GM21528 (cell line): ENCODE measurements at regions not wholly inside any gene's neighbourhood (a gene's known extent, or its start where the extent isn't known, plus 50 kb on each side); places are given as distances from the start of the nearest gene placed in this dataset.

Experiments used
- ATAC-seq: cut with Tn5 transposase; IDR thresholded peaks from one replicate; pipeline ENCODE4 v1.9.1; 2021; ENCODE audit warnings: mild to moderate bottlenecking, moderate library complexity; ENCODE audit not compliant: unreplicated experiment, low FRiP score

DNA sequence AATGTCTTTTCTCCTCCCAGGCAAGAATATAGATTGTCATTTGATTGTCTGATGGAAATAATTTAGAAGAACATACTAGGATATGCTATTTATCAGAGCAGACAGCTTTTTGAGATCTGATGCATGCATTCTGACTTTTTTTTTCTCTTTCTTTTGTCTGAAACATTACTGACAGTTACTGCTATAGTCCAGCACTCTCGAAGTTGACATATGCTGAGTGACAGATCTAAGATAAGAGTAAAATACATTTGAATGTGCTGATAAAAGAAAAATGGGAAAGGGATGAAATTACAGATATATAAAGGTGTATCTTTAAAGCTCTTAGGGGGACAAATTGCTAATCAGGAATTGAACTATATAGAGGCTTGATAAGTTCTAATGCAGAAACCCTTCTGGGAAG lies 753.8 kb upstream of the TENM4 start:
- ATAC-seq = no peak

DNA sequence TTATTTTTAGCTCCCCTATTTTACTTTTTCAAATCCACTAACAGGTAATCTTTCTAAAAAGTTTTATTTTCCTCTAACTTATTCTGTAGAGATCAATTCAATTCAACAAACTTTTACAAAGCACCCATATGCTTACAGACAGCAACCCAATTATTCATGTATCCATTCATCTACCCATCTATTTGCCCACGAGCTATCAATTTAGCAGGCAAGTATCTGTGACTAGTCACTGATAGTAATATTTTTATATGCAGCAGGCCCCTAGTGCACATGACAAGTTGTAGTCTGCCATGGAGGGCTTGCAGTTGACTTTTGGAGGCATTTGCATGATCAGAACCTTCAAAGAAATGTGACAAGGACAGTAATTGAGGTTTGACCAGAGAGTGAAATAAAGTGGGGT lies 753.2 kb upstream of the TENM4 start:
- ATAC-seq = no peak

DNA sequence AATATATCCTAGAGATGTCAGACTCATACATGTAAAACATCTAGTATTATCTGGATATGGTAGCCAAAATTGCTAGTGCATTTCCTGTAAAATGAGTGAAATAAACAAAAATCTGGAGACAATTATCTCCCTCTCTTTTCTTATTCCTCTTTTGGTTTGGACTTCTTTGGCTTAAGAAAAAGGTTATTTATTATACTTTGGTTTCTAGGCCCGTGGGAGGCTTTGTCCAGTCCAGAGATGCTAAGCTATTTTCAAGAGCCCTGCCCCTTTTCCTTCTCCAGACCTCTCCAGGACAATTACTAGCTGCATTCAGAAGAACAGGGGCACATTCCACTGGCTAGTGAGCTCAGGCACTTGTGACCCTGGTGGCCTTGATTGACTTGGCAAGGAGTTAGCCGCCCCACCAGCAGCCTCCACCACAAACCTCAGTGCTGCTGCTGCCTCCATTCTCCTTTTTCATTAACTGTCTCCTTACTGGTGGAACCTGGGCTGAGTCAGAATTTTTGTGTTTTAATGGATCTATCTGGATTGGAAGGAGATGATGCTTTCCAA lies 747.3 kb upstream of the TENM4 start:
- ATAC-seq = no peak

DNA sequence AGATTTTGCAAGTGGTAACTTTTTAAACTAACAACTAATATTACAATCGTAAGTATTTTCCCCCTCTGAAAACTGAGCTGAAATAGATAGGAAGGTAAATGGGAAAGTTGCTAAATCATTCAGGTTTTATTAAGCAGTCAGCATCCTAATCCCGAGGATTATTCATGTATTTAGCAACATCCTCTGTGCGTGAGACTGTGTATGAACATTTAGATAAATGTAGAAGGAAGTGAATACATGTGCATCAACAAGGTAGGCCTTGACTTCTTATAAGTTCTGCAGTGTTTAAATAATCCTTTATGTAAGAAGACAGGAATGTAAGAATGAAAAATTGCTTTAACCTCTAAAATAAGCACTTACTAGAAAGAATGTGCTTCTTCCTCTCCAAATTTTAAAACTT lies 745.9 kb upstream of the TENM4 start:
- ATAC-seq = no peak

DNA sequence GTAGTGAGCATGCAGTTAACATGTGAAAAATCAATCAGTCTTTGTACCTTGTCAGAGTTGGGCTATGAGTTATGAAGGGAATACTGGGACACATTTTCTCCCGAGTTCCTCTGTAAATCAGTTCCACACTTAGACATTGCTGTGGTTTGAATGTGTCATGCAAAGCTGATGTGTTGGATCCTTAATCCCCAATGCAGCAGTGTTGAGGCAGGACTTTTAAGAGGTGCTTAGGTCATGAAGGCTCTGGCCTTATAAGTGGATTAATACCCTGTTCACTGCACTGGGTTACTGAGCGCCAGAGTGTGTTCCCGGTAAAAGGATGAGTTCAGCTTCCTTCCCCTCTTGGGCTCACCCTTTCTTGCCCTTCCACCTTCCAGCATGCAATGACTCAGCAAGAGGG lies 742.1 kb upstream of the TENM4 start:
- no peak for ATAC-seq

DNA sequence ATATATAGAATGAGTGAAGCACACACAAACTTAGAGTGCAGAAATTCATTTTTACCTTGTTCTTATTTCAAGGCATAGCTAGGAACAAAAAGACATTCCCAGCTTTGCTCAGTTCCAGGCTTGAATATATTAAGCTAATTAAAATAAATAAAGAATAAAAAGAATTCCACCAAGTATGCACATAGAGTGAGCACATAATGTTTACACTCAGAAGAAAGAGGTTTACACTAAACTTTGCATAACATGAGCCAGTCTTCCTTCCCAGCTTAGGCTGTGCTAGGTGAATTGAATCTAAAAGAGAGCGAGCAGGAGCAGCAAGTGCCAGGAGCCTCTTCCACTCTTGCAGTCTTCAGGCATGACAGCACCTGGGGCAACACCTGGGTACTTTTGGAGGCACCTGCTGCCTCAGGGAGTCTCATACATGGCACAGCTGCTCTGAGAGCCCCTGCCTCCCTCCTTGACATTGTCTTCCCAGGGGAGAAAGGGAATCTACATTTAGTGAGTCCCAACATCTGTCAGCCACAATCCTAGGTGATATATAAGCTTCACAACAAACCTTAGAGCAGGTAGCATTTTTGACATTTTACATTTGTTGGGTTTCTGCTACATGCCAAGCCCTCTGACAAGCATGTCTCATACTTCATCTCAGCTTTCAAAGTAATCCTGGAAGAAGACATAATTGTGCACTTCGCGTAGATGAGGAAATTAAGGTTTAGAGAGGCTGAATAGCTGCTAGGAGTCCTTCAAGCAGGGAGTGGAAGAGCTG lies 732.7 kb upstream of the TENM4 start:
- no peak for ATAC-seq

DNA sequence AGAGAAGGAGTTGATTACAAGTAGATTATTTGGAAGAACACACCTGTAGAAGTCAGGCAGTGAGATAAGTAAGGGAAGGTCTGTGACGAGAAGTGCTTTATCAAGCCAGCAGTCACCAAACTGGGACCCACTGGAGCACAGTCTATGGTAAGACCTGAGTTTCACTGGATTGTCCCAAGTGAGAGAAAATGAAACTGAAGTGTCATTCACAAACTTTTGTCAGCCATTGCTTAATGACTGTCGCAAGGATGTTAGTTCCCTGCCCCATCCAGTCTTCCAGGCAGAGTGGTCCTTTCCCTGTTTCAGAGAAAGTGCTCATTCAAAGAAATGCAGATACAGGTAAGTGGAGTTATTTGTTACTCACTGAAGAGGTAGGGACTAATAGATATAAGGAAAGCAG lies 728.0 kb upstream of the TENM4 start:
- ATAC-seq = no peak

DNA sequence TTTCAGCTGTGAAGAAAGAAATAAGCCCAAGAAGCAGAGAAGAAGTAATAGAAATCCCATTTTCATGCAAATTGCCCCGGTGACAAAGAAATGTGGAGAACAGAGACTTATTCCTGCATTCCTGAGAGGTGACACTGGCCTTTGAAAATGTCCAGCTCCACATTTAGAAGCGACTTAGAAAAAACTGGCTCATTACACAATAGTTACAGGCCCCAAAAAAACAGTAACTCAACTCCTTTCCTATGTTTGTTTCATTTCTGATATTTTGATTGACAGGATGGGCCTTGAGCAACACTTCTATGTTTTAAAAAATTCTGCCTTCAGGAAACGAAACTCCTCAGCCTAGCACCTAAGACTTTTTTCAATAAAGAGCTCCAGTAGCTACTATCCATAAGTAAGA lies 726.9 kb upstream of the TENM4 start:
- ATAC-seq = no peak

DNA sequence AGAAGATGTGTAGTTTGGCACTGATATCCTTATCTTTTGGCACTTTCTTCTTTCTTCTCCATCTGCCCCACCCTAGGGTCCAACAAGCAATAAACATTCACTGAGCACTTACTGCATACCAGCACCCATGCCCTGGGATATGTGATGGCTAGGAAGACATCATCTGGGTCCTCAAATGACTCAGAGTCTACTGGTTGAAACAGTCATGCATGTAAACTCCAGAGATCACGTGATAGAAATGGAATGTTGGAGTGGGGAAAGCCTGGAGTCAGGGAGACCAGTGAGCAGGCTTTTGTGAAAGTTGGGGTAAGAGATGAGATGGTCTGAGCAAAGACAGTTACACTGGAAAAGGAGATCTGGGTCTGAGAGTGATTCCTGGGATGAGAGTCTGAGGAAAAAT lies 724.9 kb upstream of the TENM4 start:
- no peak for ATAC-seq

DNA sequence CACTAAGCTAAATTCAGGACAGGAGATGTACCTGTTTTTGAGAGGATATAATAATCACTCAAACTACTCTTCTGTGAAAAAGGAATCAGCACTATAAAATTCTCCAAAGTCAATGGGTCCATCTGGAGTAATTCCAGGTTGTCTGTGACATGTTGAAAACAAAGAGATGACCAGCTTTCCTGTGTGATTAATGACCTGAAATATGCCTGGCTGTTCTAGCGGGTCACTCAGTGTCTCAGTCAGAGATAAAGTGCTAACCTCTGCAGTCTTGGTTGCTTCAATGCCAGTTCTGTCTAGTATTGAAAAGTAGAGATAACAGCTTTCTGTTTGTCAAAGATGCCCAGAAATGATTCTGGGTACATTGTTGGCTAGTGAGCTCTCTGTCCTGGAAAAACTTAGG lies 722.6 kb upstream of the TENM4 start:
- no peak for ATAC-seq

DNA sequence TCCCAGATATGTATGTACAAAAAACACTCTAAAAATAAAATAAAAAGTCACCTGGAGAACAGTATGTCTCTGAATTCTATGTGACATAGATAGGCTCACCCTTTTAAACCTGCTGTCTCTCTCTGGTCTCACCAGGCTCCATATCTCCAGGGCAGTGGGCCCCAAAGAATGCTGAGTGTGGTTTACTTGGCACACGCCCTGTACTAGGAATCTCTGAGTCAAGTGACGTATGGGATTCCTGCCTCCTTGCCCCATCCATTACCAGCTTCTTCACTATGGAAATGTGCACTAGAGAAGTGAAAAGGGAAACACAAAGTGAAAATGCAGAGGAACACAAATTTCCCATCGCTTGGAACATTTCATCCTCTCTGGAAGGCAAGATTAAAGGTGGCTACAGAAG lies 722.2 kb upstream of the TENM4 start:
- no peak for ATAC-seq

DNA sequence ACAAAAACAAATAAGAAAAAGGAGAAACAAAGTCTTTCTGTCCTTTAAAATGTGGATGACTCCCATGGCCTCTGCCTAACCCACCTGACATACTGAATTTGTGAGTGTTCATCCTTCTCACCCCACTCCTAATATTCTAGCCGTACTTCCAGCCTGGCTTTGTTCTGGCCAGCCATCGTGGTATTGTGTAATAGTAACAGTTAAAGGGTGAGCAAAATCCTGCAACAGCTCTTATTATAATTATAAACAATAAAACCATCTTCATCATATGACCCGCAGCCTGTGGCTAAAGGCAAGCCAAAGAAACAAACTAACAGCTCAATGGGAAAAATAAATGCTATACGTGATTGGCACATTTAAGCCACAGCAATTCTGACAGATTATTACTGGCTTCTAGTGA lies 721.6 kb upstream of the TENM4 start:
- ATAC-seq = no peak

DNA sequence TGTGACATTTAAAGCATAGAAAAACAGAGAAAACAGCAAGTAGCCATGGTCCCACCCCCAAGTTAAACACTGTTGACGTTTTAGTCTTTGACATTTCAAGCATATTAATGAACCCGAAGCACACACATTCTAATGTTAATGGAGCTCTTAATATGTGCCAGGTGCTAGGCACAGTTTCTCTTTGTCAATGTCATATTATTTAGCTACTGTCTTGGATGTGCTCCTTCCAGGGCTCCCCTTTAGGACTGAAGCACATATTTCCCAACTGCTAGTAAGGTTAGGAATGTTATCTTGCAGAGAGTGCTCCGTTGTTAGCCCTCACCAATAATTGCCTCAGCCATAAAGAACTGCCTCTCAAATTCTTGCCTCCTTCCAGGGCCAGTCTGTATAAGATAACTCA lies 716.6 kb upstream of the TENM4 start:
- ATAC-seq = no peak

DNA sequence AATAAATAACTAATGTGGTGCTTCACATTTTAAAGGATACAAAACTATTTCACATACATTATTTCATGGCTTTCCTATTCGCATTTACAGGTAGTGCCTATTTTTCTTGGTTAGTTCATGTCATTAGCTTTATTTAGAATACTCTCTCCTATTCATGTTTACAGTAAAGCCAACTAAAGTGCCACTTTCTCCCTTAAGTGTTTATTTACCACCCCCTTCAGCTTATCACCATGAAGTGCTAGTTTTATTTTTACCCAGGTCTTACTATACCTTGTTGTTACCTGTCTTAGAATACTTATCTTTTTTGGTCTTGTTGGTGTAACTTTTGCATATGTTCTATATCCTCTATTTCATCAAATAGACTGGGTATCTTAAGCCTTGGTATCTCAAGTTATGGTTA lies 715.2 kb upstream of the TENM4 start:
- no peak for ATAC-seq

DNA sequence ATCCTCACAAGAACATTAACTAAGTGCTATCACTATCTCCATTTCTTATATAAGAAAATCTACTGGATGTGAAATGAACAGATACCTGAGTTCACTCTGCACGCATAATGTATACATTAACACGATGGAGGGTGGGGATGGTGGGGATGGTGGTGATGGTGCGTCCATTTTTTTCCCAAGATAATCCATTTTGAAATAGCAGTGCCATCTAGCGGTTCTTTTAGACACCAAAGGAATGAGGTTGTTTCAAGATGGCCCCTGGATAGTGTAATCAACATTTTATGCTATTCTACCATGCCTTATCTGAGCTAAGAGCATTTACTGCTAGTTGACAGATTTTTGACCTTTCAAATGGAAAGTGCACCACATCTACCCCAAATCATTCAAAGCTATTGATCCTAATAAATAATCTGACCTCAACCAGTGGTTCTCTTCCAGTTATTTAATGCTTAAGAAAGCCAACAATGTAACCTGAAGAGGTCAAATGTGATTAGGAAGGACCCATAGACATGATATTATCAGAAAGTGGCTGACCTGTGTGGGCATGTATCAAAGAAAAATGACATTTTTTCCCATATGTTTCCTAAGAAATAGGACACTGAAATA lies 714.7 kb upstream of the TENM4 start:
- ATAC-seq = no peak

DNA sequence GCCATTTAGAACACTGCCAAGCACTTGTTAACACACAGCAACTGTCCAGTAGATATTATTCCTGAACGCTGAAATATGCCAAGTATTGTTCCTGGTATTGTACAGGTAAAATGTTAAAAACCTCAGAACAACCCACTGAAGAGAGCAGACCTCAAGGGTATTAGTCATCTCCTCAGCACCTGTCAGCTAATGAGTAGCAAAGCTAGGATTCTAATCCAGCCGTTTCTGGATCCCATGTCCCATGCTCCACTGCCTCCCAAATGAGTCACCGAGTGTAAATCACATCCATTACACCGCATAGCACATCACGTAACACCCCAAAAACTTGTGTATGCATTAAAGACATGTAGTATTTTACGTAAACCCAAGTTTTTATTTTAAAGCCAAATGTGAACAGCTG lies 705.4 kb upstream of the TENM4 start:
- ATAC-seq = no peak

DNA sequence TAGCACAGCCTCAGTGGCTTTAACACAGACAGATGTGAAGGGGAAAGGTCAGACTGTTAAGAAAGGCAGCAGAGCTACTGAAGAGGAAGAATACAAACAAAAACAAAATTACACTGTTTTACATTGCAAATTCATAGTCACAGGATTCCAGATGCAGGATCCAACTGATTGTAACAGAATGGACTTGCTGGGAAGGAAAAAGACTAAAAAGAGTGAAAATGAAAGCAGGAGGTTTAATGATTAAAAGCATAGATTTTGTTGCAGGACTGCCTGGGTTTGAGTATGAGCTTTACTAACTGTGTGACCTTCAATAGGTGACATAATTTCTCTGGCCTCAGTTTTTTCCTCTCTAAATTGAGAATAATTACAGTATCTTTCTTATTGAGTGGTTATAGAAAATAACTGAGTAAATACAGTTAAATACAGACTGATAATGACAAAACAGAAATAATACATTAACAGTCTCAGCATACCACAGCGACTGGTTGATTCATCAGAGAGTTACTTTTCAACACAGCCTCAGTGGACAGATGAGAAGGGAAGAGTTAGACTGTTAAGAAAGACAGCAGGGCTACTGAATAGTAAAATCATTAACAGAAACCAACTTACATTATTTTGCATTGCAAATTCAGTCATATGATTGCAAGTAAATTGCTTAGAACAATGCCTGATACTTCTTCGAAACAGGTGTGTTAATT lies 704.2 kb upstream of the TENM4 start:
- no peak for ATAC-seq

DNA sequence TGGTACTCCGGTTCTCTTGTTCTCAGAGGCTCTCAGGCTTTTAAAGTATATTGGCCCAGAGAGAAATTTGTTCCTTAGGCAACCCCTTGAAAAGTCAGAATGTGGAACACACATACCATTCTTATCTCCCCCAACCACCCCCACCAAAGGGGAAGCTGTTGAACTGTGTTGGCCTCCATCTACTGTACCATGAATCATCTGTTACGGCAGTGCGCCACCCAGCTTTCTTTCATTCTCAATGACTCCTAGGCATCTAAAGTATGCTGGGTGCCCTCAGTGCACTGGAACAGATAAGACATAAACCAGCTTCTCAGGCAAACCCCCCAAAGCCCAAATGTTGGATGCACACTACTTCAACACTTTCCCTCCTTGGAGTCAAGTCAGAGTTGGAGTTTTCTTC lies 696.2 kb upstream of the TENM4 start:
- ATAC-seq = no peak

DNA sequence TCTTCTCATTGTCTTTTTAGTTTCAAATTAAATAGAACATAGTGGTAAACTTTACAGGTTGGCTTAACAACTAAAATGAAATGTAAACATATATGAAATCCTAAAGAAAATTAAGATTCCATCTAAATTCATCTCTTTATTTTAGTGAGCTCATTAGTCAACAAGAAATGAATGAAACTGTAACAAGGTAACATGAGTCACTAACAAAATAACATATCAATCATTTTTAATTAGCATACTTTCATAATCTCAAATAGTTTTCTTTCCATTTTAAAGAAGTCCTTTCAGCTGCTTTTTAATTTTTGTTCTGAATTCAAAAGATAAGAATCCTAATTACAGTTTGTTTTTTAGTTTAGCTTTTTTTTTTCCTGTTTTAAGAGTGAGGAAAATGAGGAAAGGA lies 688.6 kb upstream of the TENM4 start:
- no peak for ATAC-seq

DNA sequence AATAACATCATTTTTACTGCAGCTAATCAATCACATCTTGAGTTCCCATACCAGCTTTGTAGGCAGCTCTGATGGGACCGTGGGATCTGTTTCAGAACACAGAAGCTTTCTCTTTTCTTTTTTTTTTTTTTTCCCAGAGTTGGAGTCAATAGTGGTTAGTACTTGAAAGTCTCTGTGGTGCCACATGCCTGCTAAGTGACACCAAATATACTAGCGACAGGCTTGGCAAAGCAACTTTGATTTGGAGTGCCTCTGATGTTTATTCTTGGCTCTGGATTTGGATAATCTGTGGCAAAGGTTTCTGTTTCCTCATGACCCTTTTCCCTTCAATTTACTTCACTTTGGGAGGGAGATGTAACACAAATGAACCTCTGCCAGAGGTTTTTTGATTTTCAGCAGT lies 681.4 kb upstream of the TENM4 start:
- ATAC-seq = no peak

DNA sequence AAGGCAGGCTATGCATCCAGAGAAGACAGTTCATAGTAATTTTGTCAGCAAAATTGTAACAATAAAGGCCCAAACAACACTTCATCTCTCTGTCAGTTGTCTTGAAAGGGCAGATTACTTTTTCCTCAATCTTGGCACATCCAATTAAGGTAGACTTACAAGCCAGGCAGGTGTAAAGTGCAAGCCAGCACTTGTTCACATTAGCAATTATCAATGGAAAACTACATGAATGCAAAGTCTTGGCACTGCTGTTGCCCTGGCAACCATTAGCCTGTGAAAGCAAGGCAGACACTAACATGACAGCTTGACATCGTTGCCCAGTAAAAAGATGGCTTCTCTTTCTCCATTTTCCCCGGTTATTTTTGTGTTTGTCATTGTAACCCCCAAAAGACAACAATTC lies 677.2 kb upstream of the TENM4 start:
- ATAC-seq = no peak

DNA sequence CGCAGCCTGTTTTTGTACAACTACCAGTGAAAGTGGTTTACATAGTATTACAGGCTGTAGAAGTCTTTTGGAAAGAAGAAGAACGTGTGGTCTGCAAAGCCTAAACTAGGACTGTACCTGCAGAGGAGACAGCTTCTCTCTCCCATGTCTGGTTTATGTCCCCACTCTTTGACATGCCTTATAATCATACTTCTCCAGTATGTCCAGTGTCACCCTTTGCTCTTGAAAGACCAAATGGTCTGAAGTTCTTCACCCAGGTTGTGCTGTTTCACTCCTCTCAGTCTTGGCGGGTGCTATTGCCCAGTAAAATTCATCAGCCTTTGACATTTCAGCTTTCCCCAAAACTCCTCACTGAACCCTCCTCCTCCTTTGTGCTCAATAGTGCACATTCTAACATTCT lies 676.0 kb upstream of the TENM4 start:
- no peak for ATAC-seq
